Endothelial cell of umbilical vein (primary cell): ENCODE measurements at regions not wholly inside any gene's neighbourhood (a gene's known extent, or its start where the extent isn't known, plus 50 kb on each side); places are given as distances from the start of the nearest gene placed in this dataset.

Experiments
- BruUV-seq: library from RNA; stranded (reverse); fragments of 400-500 nt; replicated peaks from 2 replicates; lab custom pipeline; 2021; lab: Mats Ljungman, UMichigan
- CTCF ChIA-PET: fragments of 300-600, 350-600 bp; sonication (Branson Sonifier 250); formaldehyde crosslinking; loops from one replicate; lab custom pipeline; 2021; ENCODE audit warnings: antibody characterized with exemption, inconsistent platforms; lab: Charles Lee
- POLR2A ChIA-PET: fragments of 300-600, 350-600 bp; sonication (Branson Sonifier 250); formaldehyde crosslinking; loops from one replicate; lab custom pipeline; 2021; ENCODE audit warnings: antibody characterized with exemption, inconsistent platforms; lab: Charles Lee
- DNase-seq: peaks from one replicate; pipeline ENCODE4 v3.0.0-alpha.2; 2011; ENCODE audit warnings: low read depth, low spot score
- FAIRE-seq: peaks from 2 replicates; lab custom pipeline; 2011; peaks lifted over from hg19 to GRCh38; lab: Jason Lieb, UNC
- H2AFZ ChIP-seq: 2 replicates; pipeline ENCODE4 v1.6.0; 2012; ENCODE audit warnings: low read depth, low read length, control low read depth, inconsistent platforms
- H3K27ac ChIP-seq: 2 replicates; pipeline ENCODE4 v1.5.1; 2011; ENCODE audit warnings: low read depth, mild to moderate bottlenecking, control low read depth, low read length, moderate library complexity; ENCODE audit not compliant: insufficient read depth
- H3K27me3 ChIP-seq, 2 experiments: 2 replicates each; pipeline versions ENCODE4 v1.6.0 to v1.6.1; 2011; ENCODE audit warnings: low read length in 2 of 2, mixed read lengths in 1 of 2; ENCODE audit not compliant: control insufficient read depth in 2 of 2, insufficient read depth in 2 of 2
- H3K36me3 ChIP-seq, 2 experiments: 2 replicates in 1 of 2; 3 replicates in 1 of 2; pipeline ENCODE4 v1.5.1; 2011; ENCODE audit warnings: low read length in 2 of 2, mild to moderate bottlenecking in 1 of 2, moderate library complexity in 1 of 2; ENCODE audit not compliant: control insufficient read depth in 2 of 2, insufficient read depth in 2 of 2; ENCODE audit errors: extremely low read depth in 1 of 2
- H3K4me1 ChIP-seq: 3 replicates; pipeline ENCODE4 v1.5.1; 2011; ENCODE audit warnings: mild to moderate bottlenecking, low read length; ENCODE audit not compliant: control insufficient read depth, insufficient read depth; ENCODE audit errors: extremely low read depth
- H3K4me2 ChIP-seq: 2 replicates; pipeline ENCODE4 v1.6.1; 2011; ENCODE audit warnings: low read length, control low read depth, mixed read lengths; ENCODE audit not compliant: insufficient read depth
- H3K4me3 ChIP-seq, 3 experiments: fragments of 200-600 bp in 1 of 3; sonication (generic), shearing (Covaris generic) in 1 of 3; replicated peaks in 1 of 3; 2 replicates each; pipeline ENCODE4 v1.5.1; 2011 to 2016; ENCODE audit warnings: control low read depth in 3 of 3, low read length in 3 of 3, mild to moderate bottlenecking in 2 of 3, inconsistent platforms in 1 of 3, low read depth in 1 of 3, moderate library complexity in 1 of 3; ENCODE audit not compliant: insufficient read depth in 1 of 3
- H3K79me2 ChIP-seq: 2 replicates; pipeline ENCODE4 v1.6.0; 2012; ENCODE audit warnings: low read length, inconsistent platforms; ENCODE audit not compliant: control insufficient read depth, insufficient read depth
- H3K9ac ChIP-seq: replicated peaks from 2 replicates; pipeline ENCODE3; 2011; ENCODE audit warnings: low read length, control low read depth; ENCODE audit not compliant: insufficient read depth; ENCODE audit errors: extremely low read depth
- H3K9me1 ChIP-seq: replicated peaks from 3 replicates; pipeline ENCODE4 v1.6.0; 2011; ENCODE audit warnings: mild to moderate bottlenecking, low read length; ENCODE audit not compliant: control insufficient read depth, insufficient read depth; ENCODE audit errors: extremely low read depth
- H3K9me3 ChIP-seq: replicated peaks from 2 replicates; pipeline ENCODE4 v1.5.1; 2012; ENCODE audit warnings: low read length, inconsistent platforms; ENCODE audit not compliant: control insufficient read depth, insufficient read depth
- H4K20me1 ChIP-seq: replicated peaks from 2 replicates; pipeline ENCODE3; 2011; ENCODE audit warnings: mild to moderate bottlenecking, low read length; ENCODE audit not compliant: control insufficient read depth, insufficient read depth; ENCODE audit errors: extremely low read depth
- CTCF ChIP-seq, 2 donors: IDR thresholded peaks; 1 replicate in 1 of 2; 2 replicates in 1 of 2; pipeline ENCODE4 v1.5.1; 2011; ENCODE audit warnings: low read length in 2 of 2, mild to moderate bottlenecking in 2 of 2, moderate library complexity in 2 of 2, control low read depth in 1 of 2, inconsistent platforms in 1 of 2, low read depth in 1 of 2; ENCODE audit not compliant: insufficient read depth in 1 of 2; ENCODE audit errors: extremely low read depth in 1 of 2
- EZH2 ChIP-seq: IDR thresholded peaks from 2 replicates; pipeline ENCODE4 v1.6.1; 2012; ENCODE audit warnings: borderline replicate concordance, low read depth, mild to moderate bottlenecking, moderate library complexity, low read length, inconsistent platforms; ENCODE audit not compliant: severe bottlenecking
- FOS ChIP-seq: IDR thresholded peaks from 2 replicates; pipeline ENCODE4 v1.6.1; 2011; ENCODE audit warnings: mild to moderate bottlenecking, low read length, moderate library complexity, borderline replicate concordance; ENCODE audit not compliant: insufficient read depth
- GATA2 ChIP-seq: IDR thresholded peaks from 2 replicates; pipeline ENCODE4 v1.7.0; 2011; ENCODE audit warnings: low read depth, mild to moderate bottlenecking, moderate library complexity, mixed read lengths, low read length; ENCODE audit not compliant: insufficient read length, insufficient read depth
- JUN ChIP-seq: IDR thresholded peaks from 2 replicates; pipeline ENCODE4 v1.6.1; 2011; ENCODE audit warnings: borderline replicate concordance, low read depth; ENCODE audit not compliant: insufficient read length, insufficient read depth
- MAX ChIP-seq: IDR thresholded peaks from 2 replicates; pipeline ENCODE4 v1.6.1; 2011; ENCODE audit not compliant: insufficient read depth, insufficient read length
- MYC ChIP-seq: IDR thresholded peaks from one replicate; pipeline ENCODE4 v1.6.1; 2011; ENCODE audit warnings: mild to moderate bottlenecking, low read depth, low read length
- POLR2A ChIP-seq: IDR thresholded peaks from 2 replicates; pipeline ENCODE4 v1.6.1; 2012; ENCODE audit warnings: low read depth, mild to moderate bottlenecking, control low read depth, low read length
- POLR2AphosphoS5 ChIP-seq: IDR thresholded peaks from 2 replicates; pipeline ENCODE4 v1.6.1; 2012; ENCODE audit warnings: low read depth, mild to moderate bottlenecking, control low read depth, low read length, moderate library complexity; ENCODE audit not compliant: insufficient read depth
- dilution Hi-C: fragments of 300-500 bp; cut with MboI; formaldehyde crosslinking; loops from one replicate; pipeline ENCODE4 v1.15.0; 2019; ENCODE audit warnings: low sequenced_read_pairs; ENCODE audit not compliant: extremely low pct_ligation_motif_present
- intact Hi-C: fragments of 100-400 bp; cut with micrococcal nuclease; formaldehyde crosslinking; loops from one replicate; pipeline ENCODE4 v1.10.0; 2022

- no peaks in the 10 kb centered on the region for H3K27me3 ChIP-seq
- no peak overlapping the region for H3K4me3 ChIP-seq
- H3K9me1 ChIP-seq, result no peaks in the 10 kb centered on the region
- no peak overlapping the region for H3K27ac ChIP-seq
- no peaks in the 10 kb centered on the region for H4K20me1 ChIP-seq
- H3K9me3 ChIP-seq, result peaks cover 2% of the 10 kb centered on the region
- no peak for DNase-seq
- intact Hi-C loops (no loop called here), dilution Hi-C loops (no loop called here)
- H3K36me3 ChIP-seq, result no peaks in the 10 kb centered on the region
- H3K79me2 ChIP-seq, result no peaks in the 10 kb centered on the region
- ChIA-PET POLR2A (no interaction called here), CTCF (no interaction called here)
- no peak overlapping the region for H2AFZ ChIP-seq
- H3K4me1 ChIP-seq, result no peaks in the 10 kb centered on the region
- no TSS peak for BruUV-seq
- no peak for FAIRE-seq
- H3K4me2 ChIP-seq, result no peak overlapping the region
- no peak overlapping the region for H3K9ac ChIP-seq
- TF ChIP-seq POLR2A, result no peak
- no peak for TF ChIP-seq POLR2AphosphoS5
- no peak for TF ChIP-seq EZH2
- no peak for TF ChIP-seq CTCF (IDR thresholded peaks at IDR 0.05; ENCODE audit: extremely low read depth in 1 of 2, insufficient read depth in 1 of 2, low read depth in 1 of 2, low read length in 2 of 2)
- TF ChIP-seq JUN, result no peak
- no peak for TF ChIP-seq MAX
- TF ChIP-seq GATA2, result no peak
- TF ChIP-seq FOS, result no peak
- TF ChIP-seq MYC, result no peak
Observed at GRCh38 chr2:7634409-7634808, 717.2 kb downstream of the RNF144A start.
